ENCODE measurements at regions not wholly inside any gene's neighbourhood (a gene's known extent, or its start where the extent isn't known, plus 50 kb on each side); places are given as distances from the start of the nearest gene placed in this dataset.
A peak's percentile ranks its signal among the peaks of the same experiment; 100 is the strongest.

GRCh38 chr18:25503567-25504081, 151.7 kb upstream of the ZNF521 start:
- no peak for TF ChIP-seq CTCF (conservative IDR thresholded peaks at IDR 0.05; ENCODE audit: control insufficient read depth, insufficient read depth, low read depth, low read length)
- DNase-seq (ENCODE audit: low read depth) = peak; percentile 85
- H3K4me3 ChIP-seq (ENCODE audit: control insufficient read depth, low read depth, low read length) = peak overlapping the region; percentile 61

DNA sequence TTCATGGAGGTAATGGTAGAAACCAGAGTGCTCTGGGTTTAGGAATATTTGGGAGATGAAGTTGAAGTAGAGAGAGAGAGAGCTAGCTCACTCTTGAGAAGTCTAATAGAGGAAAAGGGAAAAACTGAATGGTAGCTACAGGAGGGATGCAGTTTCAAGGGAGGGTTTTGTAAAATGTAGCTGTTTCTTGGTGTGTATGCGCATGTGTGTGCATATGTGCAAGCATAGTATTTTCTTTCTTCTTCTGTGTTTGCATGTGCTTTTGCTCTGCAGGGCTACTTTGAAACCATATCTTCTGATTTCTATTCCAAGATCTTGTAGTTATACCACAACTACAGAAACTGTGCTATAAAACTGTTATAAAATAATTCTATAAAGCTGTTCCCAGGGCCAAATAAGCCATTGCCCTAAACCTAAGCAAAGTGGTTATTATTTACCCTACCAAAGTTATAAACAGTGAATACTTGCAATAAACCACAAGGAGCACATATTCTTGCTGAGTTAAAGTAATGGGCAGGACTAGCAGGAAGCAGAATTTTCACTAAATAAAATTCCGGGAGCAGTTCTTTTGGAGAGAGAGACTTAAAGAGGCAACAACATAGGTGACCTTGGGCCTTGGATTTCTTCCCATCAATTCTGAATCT, 145.3 kb upstream of the ZNF521 start:
- H3K4me3 ChIP-seq (ENCODE audit: control insufficient read depth, low read depth, low read length) = no peak overlapping the region
- no peak for TF ChIP-seq CTCF (conservative IDR thresholded peaks at IDR 0.05; ENCODE audit: control insufficient read depth, insufficient read depth, low read depth, low read length)
- DNase-seq (ENCODE audit: low read depth) = no peak

DNA sequence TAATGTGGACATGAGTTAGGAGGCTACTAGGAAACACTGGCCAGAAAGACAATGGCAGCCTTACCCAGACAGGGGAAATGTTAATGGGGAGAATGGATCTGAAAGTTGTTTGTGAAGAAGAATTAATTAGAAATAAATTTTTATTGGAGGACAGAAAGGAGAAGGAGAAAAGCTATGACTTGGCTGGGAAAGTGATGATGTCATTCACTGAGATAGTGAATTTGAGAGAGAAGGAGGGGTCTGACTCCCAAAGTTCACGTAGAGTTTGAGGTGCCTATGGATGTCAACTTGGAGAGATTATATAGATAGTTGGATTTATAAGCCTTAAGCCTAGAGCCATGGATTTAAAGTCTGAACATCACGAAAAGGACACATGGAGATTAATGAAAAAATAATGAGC, 144.6 kb upstream of the ZNF521 start:
- DNase-seq (ENCODE audit: low read depth) = no peak
- no peak for TF ChIP-seq CTCF (conservative IDR thresholded peaks at IDR 0.05; ENCODE audit: control insufficient read depth, insufficient read depth, low read depth, low read length)
- no peak overlapping the region for H3K4me3 ChIP-seq (ENCODE audit: control insufficient read depth, low read depth, low read length)

DNA sequence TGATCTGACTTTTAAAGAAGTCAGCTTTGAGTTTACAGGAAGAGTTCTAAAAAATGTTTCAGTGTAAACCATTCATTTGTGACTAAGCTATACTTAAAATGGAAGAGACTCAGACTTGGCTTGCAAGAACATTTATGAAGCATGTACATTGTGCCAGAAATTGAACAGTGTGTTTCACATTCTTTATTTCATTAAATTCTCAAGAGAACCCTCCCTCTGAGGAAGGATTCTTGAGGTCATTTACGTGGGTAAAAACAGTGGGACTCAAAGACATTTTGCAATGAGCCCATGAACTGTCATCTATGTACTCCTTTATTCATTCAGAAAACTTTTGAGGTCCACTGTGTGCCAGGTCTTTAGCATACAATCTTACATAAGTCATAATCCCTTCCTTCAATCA, 143.6 kb upstream of the ZNF521 start:
- no peak overlapping the region for H3K4me3 ChIP-seq (ENCODE audit: control insufficient read depth, low read depth, low read length)
- TF ChIP-seq CTCF (conservative IDR thresholded peaks at IDR 0.05; ENCODE audit: control insufficient read depth, insufficient read depth, low read depth, low read length) = no peak
- DNase-seq (ENCODE audit: low read depth) = peak; percentile 10

GRCh38 chr18:25494888-25495287, 142.9 kb upstream of the ZNF521 start:
- peak; percentile 2 for DNase-seq (ENCODE audit: low read depth)
- TF ChIP-seq CTCF (conservative IDR thresholded peaks at IDR 0.05; ENCODE audit: control insufficient read depth, insufficient read depth, low read depth, low read length) = no peak
- H3K4me3 ChIP-seq (ENCODE audit: control insufficient read depth, low read depth, low read length) = no peak overlapping the region

DNA sequence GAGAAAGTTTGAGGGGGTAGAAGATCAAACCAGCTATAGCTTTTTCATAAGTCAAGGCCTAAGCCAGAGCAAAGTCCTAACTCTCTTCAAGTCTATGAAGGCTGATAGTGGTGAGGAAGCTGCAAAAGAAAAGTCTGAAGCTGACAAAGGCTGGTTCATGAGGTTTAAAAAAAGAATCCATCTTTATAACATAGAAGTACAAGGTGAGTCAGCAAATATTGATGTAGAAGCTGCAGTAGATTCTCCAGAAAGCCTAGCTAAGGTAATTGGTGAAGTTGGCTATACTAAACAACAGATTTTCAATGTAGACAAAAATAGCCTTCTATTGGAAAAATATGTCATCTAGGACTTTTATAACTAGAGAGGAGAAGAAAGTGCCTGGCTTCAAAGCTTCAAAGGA, 141.4 kb upstream of the ZNF521 start:
- no peak for DNase-seq (ENCODE audit: low read depth)
- TF ChIP-seq CTCF (conservative IDR thresholded peaks at IDR 0.05; ENCODE audit: control insufficient read depth, insufficient read depth, low read depth, low read length) = no peak
- H3K4me3 ChIP-seq (ENCODE audit: control insufficient read depth, low read depth, low read length) = no peak overlapping the region

Measured in fibroblast of mammary gland (primary cell).